BJ (cell line): ENCODE measurements at regions not wholly inside any gene's neighbourhood (a gene's known extent, or its start where the extent isn't known, plus 50 kb on each side); places are given as distances from the start of the nearest gene placed in this dataset.

Experiments
- CTCF ChIA-PET: fragments of 350-600 bp; formaldehyde crosslinking; extraction: SDS; loops from one replicate; lab custom pipeline; 2021; ENCODE audit warnings: antibody characterized with exemption, inconsistent platforms; lab: Yijun Ruan, JAX
- POLR2A ChIA-PET: fragments of 300-600 bp; sonication (Branson Sonifier 250); formaldehyde crosslinking; extraction: SDS; loops from one replicate; lab custom pipeline; 2021; ENCODE audit warnings: antibody characterized with exemption; lab: Charles Lee
- DNase-seq: peaks from one replicate; pipeline ENCODE4 v3.0.0-alpha.2; 2011; ENCODE audit warnings: low read depth
- H3K27me3 ChIP-seq: 2 replicates; pipeline ENCODE4 v1.6.0; 2011; ENCODE audit warnings: low read length; ENCODE audit not compliant: control insufficient read depth, insufficient read depth
- H3K36me3 ChIP-seq: 2 replicates; pipeline ENCODE4 v1.5.1; 2011; ENCODE audit warnings: low read length; ENCODE audit not compliant: control insufficient read depth, insufficient read depth
- H3K4me3 ChIP-seq: 2 replicates; pipeline ENCODE4 v1.5.1; 2011; ENCODE audit warnings: low read depth, mild to moderate bottlenecking, control low read depth, low read length
- CTCF ChIP-seq: IDR thresholded peaks from 2 replicates; pipeline ENCODE4 v1.5.1; 2011; ENCODE audit warnings: low read depth, mild to moderate bottlenecking, control low read depth, inconsistent platforms, low read length, moderate library complexity; ENCODE audit not compliant: insufficient read depth

- CTCF ChIA-PET: interaction anchor here (0.7 kb wide), 1 partner anchor 8 kb away, joined by 3 read pairs; no protein-coding TSS in a partner anchor
- Histone ChIP-seq H3K27me3 (no peaks in the 10 kb centered on the region), H3K36me3 (no peaks in the 10 kb centered on the region), H3K4me3 (no peak overlapping the region)
- POLR2A ChIA-PET: no interaction called here
- no peak for DNase-seq
- TF ChIP-seq CTCF: no peak
These were observed 211.0 kb downstream of the IPO8 start for GRCh38 chr12:30484658-30485057.

GRCh38 chr12:30482650-30483049, 213.0 kb downstream of the IPO8 start:
- no peak for DNase-seq
- Histone ChIP-seq H3K36me3 (no peaks in the 10 kb centered on the region), H3K4me3 (no peak overlapping the region), H3K27me3 (no peaks in the 10 kb centered on the region)
- TF ChIP-seq CTCF: no peak
- POLR2A ChIA-PET: no interaction called here
- CTCF ChIA-PET: no interaction called here

DNA sequence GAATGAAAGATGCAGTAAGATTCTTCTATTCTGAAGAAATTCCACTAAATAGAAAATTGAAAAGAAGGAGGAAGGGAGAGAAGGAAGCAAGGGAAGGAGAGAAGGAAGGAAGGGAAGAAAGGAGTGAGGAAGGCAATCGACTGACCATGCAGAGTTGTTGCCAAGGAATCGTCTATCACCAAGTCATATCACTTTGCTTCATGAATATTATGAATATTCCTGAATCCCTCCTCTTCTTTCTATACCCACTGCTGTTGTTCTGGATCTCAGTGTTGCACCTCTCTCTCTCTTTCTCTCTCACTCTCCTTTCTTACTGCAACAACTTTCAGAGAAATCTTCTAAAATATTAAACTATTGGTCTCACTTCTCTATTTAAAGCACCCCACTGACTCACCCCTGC, 222.4 kb downstream of the IPO8 start:
- DNase-seq: no peak
- POLR2A ChIA-PET: no interaction called here

GRCh38 chr12:30466093-30466585, 229.5 kb downstream of the IPO8 start:
- Histone ChIP-seq H3K4me3 (no peak overlapping the region), H3K27me3 (no peaks in the 10 kb centered on the region), H3K36me3 (no peaks in the 10 kb centered on the region)
- POLR2A ChIA-PET: no interaction called here
- CTCF ChIA-PET: no interaction called here
- no peak for TF ChIP-seq CTCF
- no peak for DNase-seq

More for the DNA sequence above, 222.4 kb downstream of the IPO8 start:
- CTCF ChIA-PET: no interaction called here
- no peaks in the 10 kb centered on the region for H3K27me3 ChIP-seq
- H3K4me3 ChIP-seq: no peak overlapping the region
- no peaks in the 10 kb centered on the region for H3K36me3 ChIP-seq
- TF ChIP-seq CTCF: no peak

GRCh38 chr12:30463636-30464035, 232.0 kb downstream of the IPO8 start:
- Histone ChIP-seq H3K27me3 (no peaks in the 10 kb centered on the region), H3K36me3 (no peaks in the 10 kb centered on the region), H3K4me3 (no peak overlapping the region)
- ChIA-PET POLR2A (no interaction called here), CTCF (no interaction called here)
- TF ChIP-seq CTCF: no peak
- no peak for DNase-seq
